Testis (tissue), 2 donors: ENCODE measurements at regions not wholly inside any gene's neighbourhood (a gene's known extent, or its start where the extent isn't known, plus 50 kb on each side); places are given as distances from the start of the nearest gene placed in this dataset.

Experiments used
- DNase-seq: peaks from one replicate; pipeline ENCODE4 v3.0.0-alpha.2; 2019
- H3K27ac ChIP-seq, 2 donors: fragments of 200-600 bp; sonication (generic); one replicate each; pipeline ENCODE4 v1.5.1; 2019
- H3K27me3 ChIP-seq: fragments of 200-600 bp; sonication (generic); one replicate; pipeline ENCODE4 v1.5.1; 2019
- H3K36me3 ChIP-seq: fragments of 200-600 bp; sonication (generic); one replicate; pipeline ENCODE4 v1.5.1; 2017; ENCODE audit warnings: low read depth; ENCODE audit errors: missing control alignments
- H3K4me1 ChIP-seq: fragments of 200-600 bp; sonication (generic); one replicate; pipeline ENCODE4 v1.5.1; 2019
- H3K4me3 ChIP-seq, 2 donors: fragments of 200-600 bp; sonication (generic); one replicate each; pipeline ENCODE4 v1.5.1; 2017 to 2019
- H3K9me3 ChIP-seq: fragments of 200-600 bp; sonication (generic); one replicate; pipeline ENCODE4 v1.5.1; 2017
- POLR2A ChIP-seq: fragments of 450-650 bp; IDR thresholded peaks from one replicate; pipeline ENCODE4 v1.6.1; 2017; ENCODE audit warnings: antibody characterized with exemption, mild to moderate bottlenecking, moderate library complexity
- WGBS, 2 donors: methylation state at CpG; one replicate each; pipeline ENCODE4 v1.1.5; 2018; 5-methylcytosine and 5-hydroxymethylcytosine counted together
- intact Hi-C: fragments of 100-400 bp; cut with DNase I; formaldehyde crosslinking; loops from one replicate; pipeline ENCODE4 v1.15.1; 2023; ENCODE audit warnings: low total_unique reads
- TF ChIP-seq, protein P1 (sequence below), 3 experiments: fragments of 450-650 bp in 2 of 3; fragments of 200-600 bp in 1 of 3; sonication (generic) in 1 of 3; IDR thresholded peaks; one replicate each; pipeline ENCODE4 v1.5.1; 2016 to 2019; ENCODE audit warnings: antibody characterized with exemption in 3 of 3, mild to moderate bottlenecking in 2 of 3, moderate library complexity in 1 of 3

- Histone ChIP-seq H3K27ac (no peak overlapping the region), H3K9me3 (no peaks in the 10 kb centered on the region), H3K4me3 (no peak overlapping the region), H3K36me3 (no peaks in the 10 kb centered on the region), H3K4me1 (no peaks in the 10 kb centered on the region), H3K27me3 (no peaks in the 10 kb centered on the region)
- DNase-seq = no peak
- intact Hi-C loops = no loop called here
- TF ChIP-seq, protein P1, sequence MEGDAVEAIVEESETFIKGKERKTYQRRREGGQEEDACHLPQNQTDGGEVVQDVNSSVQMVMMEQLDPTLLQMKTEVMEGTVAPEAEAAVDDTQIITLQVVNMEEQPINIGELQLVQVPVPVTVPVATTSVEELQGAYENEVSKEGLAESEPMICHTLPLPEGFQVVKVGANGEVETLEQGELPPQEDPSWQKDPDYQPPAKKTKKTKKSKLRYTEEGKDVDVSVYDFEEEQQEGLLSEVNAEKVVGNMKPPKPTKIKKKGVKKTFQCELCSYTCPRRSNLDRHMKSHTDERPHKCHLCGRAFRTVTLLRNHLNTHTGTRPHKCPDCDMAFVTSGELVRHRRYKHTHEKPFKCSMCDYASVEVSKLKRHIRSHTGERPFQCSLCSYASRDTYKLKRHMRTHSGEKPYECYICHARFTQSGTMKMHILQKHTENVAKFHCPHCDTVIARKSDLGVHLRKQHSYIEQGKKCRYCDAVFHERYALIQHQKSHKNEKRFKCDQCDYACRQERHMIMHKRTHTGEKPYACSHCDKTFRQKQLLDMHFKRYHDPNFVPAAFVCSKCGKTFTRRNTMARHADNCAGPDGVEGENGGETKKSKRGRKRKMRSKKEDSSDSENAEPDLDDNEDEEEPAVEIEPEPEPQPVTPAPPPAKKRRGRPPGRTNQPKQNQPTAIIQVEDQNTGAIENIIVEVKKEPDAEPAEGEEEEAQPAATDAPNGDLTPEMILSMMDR (IDR thresholded peaks at IDR 0.05) = no peak
- no peak for TF ChIP-seq POLR2A
Observed at GRCh38 chrY:8494396-8494795, 842.9 kb upstream of the TSPY4 start.

DNA sequence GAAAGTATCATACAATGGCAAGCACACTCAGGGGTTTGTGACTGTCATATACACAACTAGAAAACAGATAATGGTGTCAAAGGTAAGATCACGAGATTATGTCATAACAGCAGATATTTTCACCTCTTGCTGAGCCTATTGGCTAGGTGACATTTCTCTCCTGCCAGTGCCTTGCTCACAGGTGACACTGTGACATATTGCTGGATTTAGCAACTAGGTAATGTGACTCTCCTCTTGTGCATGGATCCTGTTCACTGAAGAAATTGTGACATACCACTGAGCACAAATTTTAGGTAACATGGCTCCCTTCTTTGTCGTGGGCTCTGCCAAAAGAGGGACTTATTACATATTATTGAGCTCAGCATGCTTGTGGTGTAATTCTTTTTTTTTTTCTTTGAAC lies 842.0 kb upstream of the TSPY4 start:
- Histone ChIP-seq H3K27me3 (no peaks in the 10 kb centered on the region), H3K4me3 (no peak overlapping the region), H3K4me1 (no peaks in the 10 kb centered on the region), H3K36me3 (no peaks in the 10 kb centered on the region), H3K27ac (no peak overlapping the region), H3K9me3 (no peaks in the 10 kb centered on the region)
- TF ChIP-seq, protein P1 (IDR thresholded peaks at IDR 0.05) = no peak
- no peak for TF ChIP-seq POLR2A
- intact Hi-C loops = no loop called here
- DNase-seq = no peak
- WGBS, 2 donors = 63 to 66% methylated on average over 2 of the region's 2 CpGs

DNA sequence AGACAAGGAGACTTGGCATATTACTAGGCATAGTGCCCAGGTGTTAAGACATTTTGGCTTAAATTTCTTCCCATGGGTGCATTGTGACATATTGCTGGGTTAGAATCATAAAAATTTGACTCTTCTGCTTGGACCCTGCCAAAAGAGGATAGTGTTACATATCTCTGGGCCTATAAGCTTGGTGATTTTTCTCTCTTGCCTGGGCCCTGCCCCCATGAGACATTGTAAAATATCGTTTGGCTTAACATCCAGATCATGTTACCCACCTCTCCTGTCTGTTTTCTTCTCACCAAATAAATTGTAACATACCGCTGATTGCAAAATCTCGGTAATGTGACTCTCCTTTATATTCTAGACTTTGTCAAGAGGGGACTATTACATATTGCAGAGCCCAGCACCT lies 836.4 kb upstream of the TSPY4 start:
- H3K27ac ChIP-seq = no peak overlapping the region
- DNase-seq = no peak
- 68 to 74% methylated on average over 3 of the region's 3 CpGs for WGBS, 2 donors
- no peaks in the 10 kb centered on the region for H3K36me3 ChIP-seq
- intact Hi-C loops = no loop called here
- no peaks in the 10 kb centered on the region for H3K9me3 ChIP-seq
- no peaks in the 10 kb centered on the region for H3K4me1 ChIP-seq
- H3K27me3 ChIP-seq = no peaks in the 10 kb centered on the region
- H3K4me3 ChIP-seq = no peak overlapping the region
- no peak for TF ChIP-seq POLR2A
- TF ChIP-seq, protein P1 (IDR thresholded peaks at IDR 0.05) = no peak

- H3K4me1 ChIP-seq = no peaks in the 10 kb centered on the region
- no peak overlapping the region for H3K27ac ChIP-seq
- H3K4me3 ChIP-seq = no peak overlapping the region
- no peaks in the 10 kb centered on the region for H3K27me3 ChIP-seq
- H3K9me3 ChIP-seq = no peaks in the 10 kb centered on the region
- DNase-seq = no peak
- intact Hi-C loops = no loop called here
- TF ChIP-seq, protein P1 (IDR thresholded peaks at IDR 0.05) = no peak
- TF ChIP-seq POLR2A = no peak
- 80 to 82% methylated on average over 1 of the region's 1 CpG for WGBS, 2 donors
- H3K36me3 ChIP-seq = no peaks in the 10 kb centered on the region
Observed at GRCh38 chrY:8533468-8533867, 803.8 kb upstream of the TSPY4 start.

GRCh38 chrY:8535704-8536103 lies 801.6 kb upstream of the TSPY4 start:
- Histone ChIP-seq H3K27me3 (no peaks in the 10 kb centered on the region), H3K36me3 (no peaks in the 10 kb centered on the region), H3K4me3 (no peak overlapping the region), H3K4me1 (no peaks in the 10 kb centered on the region), H3K27ac (no peak overlapping the region), H3K9me3 (no peaks in the 10 kb centered on the region)
- intact Hi-C loops = no loop called here
- no peak for TF ChIP-seq POLR2A
- TF ChIP-seq, protein P1 (IDR thresholded peaks at IDR 0.05) = no peak
- no peak for DNase-seq
- WGBS, 2 donors = 88 to 100% methylated on average over 3 to 6 of the region's 6 CpGs
